HG03135 (cell line): ENCODE measurements at regions not wholly inside any gene's neighbourhood (a gene's known extent, or its start where the extent isn't known, plus 50 kb on each side); places are given as distances from the start of the nearest gene placed in this dataset.
"Not testable (repeated sequence)": the region's sequence is repeated elsewhere in the genome, so short reads cannot be mapped to it uniquely, and the experiment has no call there.

Source experiments
- ATAC-seq: cut with Tn5 transposase; IDR thresholded peaks from one replicate; pipeline ENCODE4 v1.9.1; 2021; ENCODE audit warnings: mild to moderate bottlenecking, moderate library complexity; ENCODE audit not compliant: unreplicated experiment

DNA sequence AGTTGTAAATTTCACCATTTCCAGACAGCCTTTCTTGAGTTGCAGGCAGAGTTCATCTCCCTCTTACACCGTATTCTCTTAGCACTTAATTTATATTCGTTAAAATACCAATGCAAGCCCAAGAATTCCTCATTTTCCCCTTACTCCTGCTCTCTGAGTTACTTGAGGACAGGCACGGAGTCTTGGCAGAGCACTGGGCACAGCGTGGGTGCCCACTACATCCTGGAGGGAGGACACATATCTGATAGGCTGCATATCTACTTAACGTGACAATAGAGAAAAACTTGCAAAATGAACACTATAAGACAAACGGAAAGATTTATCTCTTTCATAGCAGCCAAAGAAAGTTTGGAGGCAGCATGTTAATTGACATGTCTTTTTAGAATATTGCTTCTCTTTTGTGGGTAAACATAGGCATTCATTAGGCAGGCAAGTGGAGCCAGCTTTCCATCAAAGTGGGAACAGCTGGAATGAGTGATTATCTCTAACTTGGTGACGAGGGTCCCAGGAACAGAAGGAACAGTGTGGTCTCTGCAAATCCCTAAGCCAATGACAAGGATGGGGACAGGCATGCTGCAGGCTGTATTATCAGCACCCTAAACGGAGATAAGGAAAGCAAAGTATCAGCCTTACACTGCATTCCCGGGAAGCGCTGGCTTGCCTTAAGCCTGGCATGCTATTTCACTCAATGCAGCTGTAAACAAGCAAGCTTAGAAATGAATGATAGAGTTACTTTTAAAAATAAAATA is 116.5 kb downstream of the RTP4 start:
- ATAC-seq, result no peak

DNA sequence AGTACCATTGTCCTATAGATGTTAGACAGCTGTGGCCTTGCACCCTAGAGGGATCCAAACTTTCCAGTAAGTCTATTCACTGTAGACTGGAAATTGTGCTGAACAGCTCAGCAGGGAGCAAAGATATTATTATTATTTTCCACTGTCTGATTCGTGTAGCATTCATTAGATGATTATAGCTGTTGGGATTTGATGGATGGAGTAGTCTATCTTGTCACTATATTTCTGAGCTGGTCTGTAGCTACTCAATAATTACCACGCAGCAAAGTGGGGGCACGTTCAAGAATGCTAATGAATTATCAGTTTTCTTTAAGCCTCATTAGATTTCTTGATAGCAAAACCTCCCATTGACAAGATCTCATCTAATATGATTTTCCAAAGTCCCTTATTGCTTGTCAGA is 113.2 kb downstream of the RTP4 start:
- no peak for ATAC-seq

DNA sequence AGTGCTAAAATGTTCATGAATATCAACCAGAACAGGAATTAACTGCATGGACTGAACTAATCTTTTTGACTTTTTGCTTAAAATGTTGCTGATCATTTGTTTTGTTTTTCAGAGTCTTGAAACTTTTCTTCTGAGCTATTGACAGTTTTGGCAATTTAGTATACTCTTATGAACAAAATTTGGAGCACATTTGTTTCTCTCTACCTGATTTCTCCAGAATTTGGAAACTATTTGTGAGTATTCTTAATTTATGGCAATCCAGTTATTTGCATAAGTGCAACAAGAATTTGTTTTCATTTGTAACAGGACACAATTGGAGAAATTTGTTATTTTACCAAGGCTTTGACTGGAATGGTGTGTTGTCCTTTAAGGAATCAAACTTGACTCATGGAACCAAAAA is 107.4 kb downstream of the RTP4 start:
- ATAC-seq, result not testable (repeated sequence)

DNA sequence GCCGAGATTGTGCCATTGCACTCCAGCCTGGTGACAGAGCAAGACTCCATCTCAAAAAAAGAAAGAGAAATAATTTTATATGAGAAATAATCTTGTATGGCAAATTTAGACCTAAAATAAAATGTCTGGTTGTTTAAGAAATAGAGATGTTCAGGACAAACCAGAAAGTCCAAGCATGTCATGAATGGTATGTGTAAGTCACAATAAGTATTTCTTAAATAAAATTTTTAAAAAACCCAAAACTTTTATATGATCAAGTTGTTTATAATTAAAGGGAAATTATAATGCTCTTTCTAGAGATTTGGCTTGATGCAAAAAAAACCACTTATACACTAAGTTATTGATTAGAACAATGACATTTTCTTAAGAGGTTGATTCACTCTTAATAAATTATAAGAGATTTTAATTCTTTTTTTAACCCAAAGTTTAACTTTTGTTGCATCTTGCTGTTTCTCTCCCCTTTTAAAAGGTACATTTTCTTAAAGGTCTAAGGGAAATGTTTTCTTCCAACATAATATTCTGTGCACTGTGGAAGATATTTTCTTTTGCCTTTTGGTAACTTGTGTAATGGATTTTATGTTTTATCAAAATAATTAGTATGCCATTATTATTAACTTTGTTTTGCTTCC is 105.7 kb downstream of the RTP4 start:
- ATAC-seq, result no peak

DNA sequence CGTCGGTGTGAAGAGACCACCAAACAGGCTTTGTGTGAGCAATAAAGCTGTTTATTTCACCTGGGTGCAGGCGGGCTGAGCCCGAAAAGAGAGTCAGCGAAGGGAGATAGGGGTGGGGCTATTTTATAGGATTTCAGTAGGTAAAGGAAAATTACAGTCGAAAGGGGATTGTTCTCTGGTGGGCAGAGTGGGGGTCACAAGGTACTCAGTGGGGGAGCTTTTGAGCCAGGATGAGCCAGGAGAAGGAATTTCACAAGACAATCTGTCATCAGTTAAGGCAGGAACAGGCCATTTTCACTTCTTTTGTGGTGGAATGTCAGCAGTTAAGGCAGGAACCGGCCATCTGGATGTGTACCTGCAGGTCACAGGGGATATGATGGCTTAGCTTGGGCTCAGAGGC is 98.1 kb downstream of the RTP4 start:
- not testable (repeated sequence) for ATAC-seq

DNA sequence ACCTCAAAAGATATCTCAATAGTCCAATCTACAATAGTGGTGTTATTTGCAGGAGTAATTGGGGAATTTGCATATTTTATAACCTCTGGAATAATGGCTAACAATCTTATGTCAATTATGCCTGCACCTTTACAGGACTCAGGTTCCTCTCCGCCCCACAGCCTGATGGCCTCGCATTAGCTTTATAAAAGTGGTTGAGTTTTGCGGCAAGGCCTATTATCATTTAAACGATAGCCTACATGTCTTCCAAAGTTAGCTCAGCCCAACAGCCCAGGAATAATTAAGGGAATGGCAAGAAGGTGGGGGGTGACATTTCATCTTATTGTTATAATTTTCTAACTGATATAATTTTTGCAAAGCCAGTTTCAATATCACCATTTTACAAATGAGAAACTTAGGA is 97.3 kb downstream of the RTP4 start:
- ATAC-seq, result no peak

DNA sequence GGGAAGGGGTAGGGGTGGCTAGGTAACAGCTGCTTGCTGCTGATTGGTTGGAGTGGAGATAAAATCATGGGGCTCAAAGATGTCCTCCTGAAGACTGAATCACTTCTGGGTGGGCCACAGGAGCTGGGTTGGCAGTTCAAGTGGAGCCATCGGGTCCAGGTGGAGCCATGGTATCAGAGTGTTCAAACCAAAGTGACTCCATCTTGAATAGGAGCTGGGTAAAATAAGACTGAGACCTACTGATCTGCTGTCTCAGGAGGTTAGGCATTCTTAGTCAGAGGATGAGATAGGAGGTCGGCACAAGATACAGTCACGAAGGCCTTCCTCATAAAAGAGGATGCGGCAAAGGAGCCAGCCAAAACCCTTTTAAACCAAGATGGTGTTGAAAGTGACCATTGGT is 96.5 kb downstream of the RTP4 start:
- no peak for ATAC-seq

DNA sequence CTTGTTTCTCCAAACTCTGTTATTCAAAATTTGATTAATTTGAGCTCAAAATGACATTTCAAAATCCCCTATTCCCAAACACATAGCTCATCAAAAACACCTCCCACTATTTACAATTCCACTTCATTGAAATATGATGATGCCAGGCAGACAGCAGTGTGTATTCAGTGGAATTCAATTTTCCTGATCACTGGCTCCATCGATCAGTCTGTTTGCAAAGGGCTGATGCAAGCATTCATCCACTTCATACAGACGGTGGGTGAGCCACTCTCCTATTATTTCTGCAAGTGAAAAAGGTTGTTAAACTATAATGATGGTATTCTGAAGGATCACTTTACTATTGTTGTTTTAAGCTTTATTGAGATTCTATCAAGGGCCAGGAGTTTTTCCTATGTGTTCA is 90.7 kb downstream of the RTP4 start:
- no peak for ATAC-seq

DNA sequence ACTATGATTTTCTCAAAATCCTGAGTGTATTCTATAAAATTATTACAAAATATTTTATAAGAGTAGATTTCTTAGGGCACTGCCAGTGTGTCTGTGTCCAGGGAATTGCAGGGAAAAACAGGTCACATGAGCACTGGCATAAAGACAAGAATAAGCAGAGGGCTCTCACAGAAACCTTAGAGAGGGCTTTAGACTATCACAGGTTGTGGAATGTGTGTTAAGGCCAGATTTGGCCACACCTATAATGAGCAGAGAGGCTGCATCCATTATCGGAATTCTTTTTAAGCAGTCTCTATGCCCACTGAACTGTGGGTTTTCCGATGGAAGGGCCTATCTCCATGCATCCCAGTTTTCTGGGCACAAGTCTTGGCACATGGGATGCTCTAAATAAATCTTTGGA is 90.2 kb downstream of the RTP4 start:
- no peak for ATAC-seq

DNA sequence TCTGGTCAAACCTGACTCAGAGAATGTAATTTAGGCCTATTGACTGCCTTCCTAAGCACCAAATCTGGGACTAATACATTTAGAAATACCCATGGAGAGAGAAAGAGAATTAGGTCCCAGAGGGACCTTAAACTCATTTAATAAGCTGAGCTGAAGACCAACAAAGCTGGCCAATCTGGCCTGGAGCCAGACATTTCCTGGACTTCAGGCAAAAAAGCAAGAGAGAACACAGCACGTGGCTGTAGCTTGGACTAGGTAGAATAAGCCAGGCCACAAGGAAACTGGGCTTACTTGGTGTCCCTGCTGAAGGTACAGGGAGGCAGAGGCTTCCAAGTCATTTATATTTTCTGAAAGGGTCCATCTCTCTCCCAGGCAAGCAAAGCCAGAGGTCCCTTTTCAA is 88.1 kb downstream of the RTP4 start:
- ATAC-seq, result no peak

DNA sequence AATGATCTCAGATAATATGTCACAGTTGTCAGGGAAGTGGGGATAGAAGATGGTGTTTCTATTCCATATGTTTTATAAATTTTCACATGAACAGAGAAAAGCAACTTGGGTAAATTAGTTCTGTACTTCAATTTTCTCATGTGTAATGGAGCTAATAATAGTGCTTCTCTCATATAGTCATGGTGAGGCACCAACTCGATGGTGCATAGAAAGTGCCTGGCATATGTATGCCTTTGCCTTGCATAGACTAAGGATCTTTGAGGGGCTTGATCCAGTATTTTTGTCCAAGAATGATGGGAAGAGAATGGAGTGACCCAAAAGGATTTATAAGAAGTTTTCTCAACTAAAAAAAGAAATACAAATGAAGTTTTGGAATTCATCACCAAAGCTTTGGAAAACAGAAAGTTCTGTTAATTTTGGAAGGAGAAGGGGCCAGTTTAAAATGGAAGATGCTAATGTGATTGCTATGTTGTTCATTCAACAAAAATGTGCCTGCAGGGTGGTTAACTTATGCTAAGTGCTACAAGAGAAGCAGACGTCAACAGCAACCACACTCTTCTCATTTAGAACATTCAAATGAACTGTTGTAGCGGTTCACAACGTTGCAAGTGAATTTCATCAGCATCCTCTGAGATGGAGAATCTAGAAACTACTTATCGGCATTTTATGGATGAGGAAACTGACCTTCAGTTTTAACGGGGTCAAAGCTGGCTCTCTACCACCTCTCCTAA is 86.1 kb downstream of the RTP4 start:
- ATAC-seq, result no peak

DNA sequence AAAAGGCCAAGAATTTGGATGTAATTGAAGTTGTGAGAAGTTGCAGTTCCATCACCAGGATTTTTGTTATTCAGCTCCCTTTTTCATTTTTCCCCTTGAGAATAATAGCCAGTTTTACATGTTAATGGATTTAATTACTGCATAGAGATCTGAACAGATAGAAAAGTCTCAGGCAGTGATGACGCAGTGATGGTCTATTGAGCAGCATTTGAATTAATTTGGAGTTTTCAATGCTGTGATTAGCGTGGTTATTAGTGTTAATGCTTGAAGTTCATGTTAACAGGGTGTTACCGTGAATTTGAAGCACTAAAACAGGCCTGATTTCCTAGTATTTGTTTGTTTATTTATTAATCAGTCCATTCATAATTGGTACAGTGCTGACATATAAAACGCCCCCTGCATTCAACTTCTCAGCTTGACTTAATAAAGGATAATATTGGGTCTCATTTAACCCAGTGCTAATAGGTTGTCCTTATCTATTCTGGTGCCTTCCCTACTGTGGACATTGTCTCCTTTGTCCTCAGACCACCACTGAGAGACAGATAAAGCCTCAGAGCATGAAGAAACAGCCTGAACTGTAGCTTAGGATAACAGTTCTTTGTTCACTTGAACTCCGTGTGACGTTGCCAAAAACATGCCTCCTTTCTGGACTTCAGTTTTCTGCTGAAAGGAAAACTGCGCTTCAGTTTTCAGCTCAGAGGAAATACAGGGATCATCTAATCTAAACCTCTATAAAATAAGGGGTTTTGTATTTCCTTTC is 82.4 kb downstream of the RTP4 start:
- no peak for ATAC-seq

DNA sequence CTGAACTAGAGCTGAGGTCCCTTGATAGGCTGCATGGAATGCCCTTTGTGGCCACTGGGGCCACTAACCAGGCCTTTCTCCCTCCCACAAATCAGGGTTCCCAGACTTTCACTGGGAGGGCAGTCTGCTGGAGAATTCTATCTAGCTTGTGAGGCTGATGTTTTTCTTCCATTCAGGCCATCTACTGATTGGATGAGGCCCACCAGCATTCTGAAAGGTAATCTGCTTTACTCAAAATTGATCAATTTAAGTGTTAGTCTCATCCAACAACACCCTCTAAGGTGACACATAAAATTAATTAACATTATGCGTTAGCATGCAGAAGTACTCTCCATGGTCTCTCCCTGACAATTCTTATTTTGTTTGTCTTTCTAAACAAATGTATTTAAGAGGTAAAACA is 80.5 kb downstream of the RTP4 start:
- ATAC-seq, result no peak

DNA sequence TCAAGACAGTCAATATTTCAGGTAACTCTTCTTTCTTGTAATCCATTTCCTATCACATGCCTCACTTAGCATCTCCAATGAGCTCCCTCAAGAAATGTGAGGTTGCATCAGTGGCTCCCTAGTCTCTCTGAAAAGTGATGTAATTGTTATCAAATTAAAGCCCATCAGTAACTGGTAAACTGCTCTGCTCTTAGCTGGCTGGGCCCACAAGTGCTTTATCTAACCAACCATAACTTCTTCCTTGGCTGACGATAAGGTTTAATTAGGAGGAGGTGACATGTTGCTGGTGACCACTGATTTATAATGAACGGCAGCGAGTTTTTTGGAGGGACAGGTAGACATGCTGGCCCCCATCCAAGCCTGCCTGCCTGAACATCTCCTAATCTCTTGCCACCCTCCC is 79.6 kb downstream of the RTP4 start:
- no peak for ATAC-seq

DNA sequence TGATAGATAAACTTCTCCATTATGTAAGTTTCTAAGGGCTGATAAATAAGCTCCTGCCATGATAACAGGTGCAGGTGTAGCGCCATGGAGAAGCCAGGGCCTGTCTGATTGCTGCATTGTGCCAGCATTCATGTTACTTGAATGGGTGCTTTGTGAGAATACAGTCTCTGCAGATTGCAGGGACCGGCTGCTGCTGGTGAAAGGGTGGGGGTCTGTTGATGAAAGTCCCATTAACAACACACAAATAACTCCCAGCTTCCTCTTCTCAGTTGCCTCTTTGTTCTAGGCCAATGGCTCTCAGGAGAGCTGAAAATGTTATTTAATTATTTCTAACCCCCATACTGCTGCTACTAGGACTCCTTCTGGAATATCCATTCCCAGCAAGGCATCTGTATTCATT is 77.2 kb downstream of the RTP4 start:
- no peak for ATAC-seq

DNA sequence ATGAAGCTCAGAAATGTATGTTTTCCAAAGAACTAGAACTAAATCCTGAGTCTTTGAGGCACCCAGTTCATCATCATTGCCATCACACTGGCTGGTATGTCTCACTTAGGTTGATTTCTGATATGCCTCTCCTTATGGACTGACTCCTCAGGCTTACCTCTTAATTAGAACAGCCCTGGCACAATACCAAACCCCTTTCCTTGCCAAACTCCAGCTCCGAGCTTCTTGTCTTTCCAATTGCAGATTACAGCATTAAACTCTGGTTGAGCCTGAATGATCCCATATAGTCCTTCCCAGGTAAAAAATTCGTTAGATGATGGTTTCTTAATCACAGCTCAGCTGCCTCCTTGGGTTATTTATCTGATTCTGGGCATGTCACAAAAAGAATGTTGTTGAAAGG is 66.3 kb downstream of the RTP4 start:
- no peak for ATAC-seq

DNA sequence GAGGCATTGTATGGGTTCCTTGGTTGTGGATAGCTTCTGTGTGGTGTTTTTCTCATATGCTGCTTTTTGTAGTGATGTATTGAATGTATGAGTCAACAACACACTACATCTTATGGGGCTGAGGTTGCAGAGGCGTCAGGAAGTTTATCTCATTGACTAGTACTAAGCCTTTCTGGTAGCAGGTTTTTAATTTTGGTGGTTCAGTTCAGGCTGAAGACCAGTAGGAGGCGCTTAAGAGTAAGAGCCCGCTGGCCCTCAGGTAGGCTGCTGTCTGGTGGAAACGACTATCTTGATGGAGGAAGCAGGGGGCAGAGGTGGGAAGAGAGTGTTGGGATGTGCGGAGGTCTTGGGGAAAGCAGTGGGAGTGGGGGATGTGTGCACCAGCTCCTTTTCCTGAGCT is 62.4 kb downstream of the RTP4 start:
- no peak for ATAC-seq
